A549 (cell line): ENCODE measurements at regions not wholly inside any gene's neighbourhood (a gene's known extent, or its start where the extent isn't known, plus 50 kb on each side); places are given as distances from the start of the nearest gene placed in this dataset.

Experiments used
- ATAC-seq, 2 experiments: fragments of 200-7000 bp in 1 of 2; fragments of >200 bp in 1 of 2; cut with Nextera tagmentation in 1 of 2; cut with Tn5 transposase in 1 of 2; 3 replicates each; pipeline versions ENCODE4 v1.8.0 to v1.9.1; 2018 to 2020; ENCODE audit warnings: mild to moderate bottlenecking in 1 of 2, moderate library complexity in 1 of 2
- CTCF ChIA-PET: fragments of 300-600 bp; sonication (Branson Sonifier 250); formaldehyde crosslinking; extraction: SDS; loops from one replicate; lab custom pipeline; 2021; ENCODE audit warnings: antibody characterized with exemption, inconsistent platforms; lab: Yijun Ruan, JAX
- POLR2A ChIA-PET: fragments of 350-600 bp; formaldehyde crosslinking; extraction: SDS; loops from one replicate; lab custom pipeline; 2021; ENCODE audit warnings: antibody characterized with exemption, inconsistent platforms; lab: Yijun Ruan, JAX
- DNase-seq, 2 experiments: peaks; one replicate each; pipeline versions ENCODE4 v3.0.0 to v3.0.0-alpha.2; 2011 to 2016; ENCODE audit warnings: low read depth in 1 of 2, low spot score in 1 of 2
- FAIRE-seq: peaks from 2 replicates; lab custom pipeline; 2011; peaks lifted over from hg19 to GRCh38; lab: Jason Lieb, UNC
- H3K27ac ChIP-seq, 2 experiments: fragments of >200 bp; sonication (Bioruptor Twin); formaldehyde crosslinking; 3 replicates each; pipeline ENCODE4 v1.5.1; 2016 to 2017
- H3K4me1 ChIP-seq: fragments of >200 bp; sonication (Bioruptor Twin); formaldehyde crosslinking; 3 replicates; pipeline ENCODE4 v1.6.1; 2016
- H3K4me2 ChIP-seq: fragments of >200 bp; sonication (Bioruptor Twin); formaldehyde crosslinking; 3 replicates; pipeline ENCODE4 v1.6.1; 2016
- H3K4me3 ChIP-seq: fragments of >200 bp; sonication (Bioruptor Twin); formaldehyde crosslinking; 3 replicates; pipeline ENCODE4 v1.5.1; 2016
- H3K9me3 ChIP-seq: fragments of >200 bp; sonication (Bioruptor Twin); formaldehyde crosslinking; 3 replicates; pipeline ENCODE4 v1.6.1; 2016
- ATOH8 ChIP-seq: fragments of 250-450 bp; sonication (Bioruptor Pico); IDR thresholded peaks from 2 replicates; pipeline ENCODE4 v1.5.0; 2020; ENCODE audit warnings: low read depth, mild to moderate bottlenecking, moderate library complexity
- CHD4 ChIP-seq: fragments of 200-600 bp; sonication (generic); IDR thresholded peaks from 2 replicates; pipeline ENCODE4 v1.6.1; 2016; ENCODE audit warnings: antibody characterized with exemption, mild to moderate bottlenecking, borderline replicate concordance
- EHMT2 ChIP-seq: fragments of 200-600 bp; sonication (generic); IDR thresholded peaks from 2 replicates; pipeline ENCODE4 v1.6.1; 2016; ENCODE audit warnings: antibody characterized with exemption, low read depth, mild to moderate bottlenecking, moderate library complexity
- EP300 ChIP-seq, 2 experiments: fragments of >200 bp; sonication (Bioruptor Twin); formaldehyde crosslinking; IDR thresholded peaks; 2 replicates in 1 of 2; 3 replicates in 1 of 2; pipeline ENCODE4 v1.6.1; 2016 to 2017
- ESRRA ChIP-seq: fragments of 150-350 bp; IDR thresholded peaks from 2 replicates; pipeline ENCODE4 v1.6.1; 2014; ENCODE audit warnings: mild to moderate bottlenecking, low read length, borderline replicate concordance
- FOSB ChIP-seq: fragments of 250-450 bp; sonication (Bioruptor Pico); IDR thresholded peaks from 2 replicates; pipeline ENCODE4 v1.5.0; 2020; ENCODE audit warnings: mild to moderate bottlenecking, moderate library complexity
- FOSL2 ChIP-seq, 2 experiments: fragments of 450-650 bp in 1 of 2; fragments of >200 bp in 1 of 2; sonication (Bioruptor Twin) in 1 of 2; formaldehyde crosslinking; IDR thresholded peaks; 2 replicates each; pipeline versions ENCODE4 v1.5.0 to v1.6.1; 2016 to 2020; ENCODE audit warnings: mild to moderate bottlenecking in 1 of 2, moderate library complexity in 1 of 2
- FOXS1 ChIP-seq: fragments of 250-450 bp; sonication (Bioruptor Pico); IDR thresholded peaks from 2 replicates; pipeline ENCODE4 v1.5.0; 2020; ENCODE audit warnings: mild to moderate bottlenecking, moderate library complexity
- HMGXB4 ChIP-seq: fragments of 250-450 bp; sonication (Bioruptor Pico); IDR thresholded peaks from 2 replicates; pipeline ENCODE4 v1.5.0; 2021; ENCODE audit warnings: mild to moderate bottlenecking, moderate library complexity, borderline replicate concordance
- JUN ChIP-seq, 2 experiments: fragments of >200 bp; sonication (Bioruptor Twin); formaldehyde crosslinking; IDR thresholded peaks; 2 replicates in 1 of 2; 3 replicates in 1 of 2; pipeline ENCODE4 v1.6.1; 2016 to 2017
- JUNB ChIP-seq: fragments of >200 bp; sonication (Bioruptor Twin); formaldehyde crosslinking; IDR thresholded peaks from 2 replicates; pipeline ENCODE4 v1.6.1; 2016
- MAX ChIP-seq: IDR thresholded peaks from 2 replicates; pipeline ENCODE4 v1.6.1; 2012
- MAZ ChIP-seq: fragments of 150-350 bp; IDR thresholded peaks from 2 replicates; pipeline ENCODE4 v1.6.1; 2014; ENCODE audit warnings: antibody characterized with exemption, low read depth, low read length, borderline replicate concordance
- NR3C1 ChIP-seq: fragments of >200 bp; sonication (Bioruptor Twin); formaldehyde crosslinking; IDR thresholded peaks from 3 replicates; pipeline ENCODE4 v1.6.1; 2017
- POLR2A ChIP-seq: IDR thresholded peaks from 2 replicates; pipeline ENCODE4 v1.6.1; 2012; ENCODE audit warnings: mild to moderate bottlenecking, low read length
- REST ChIP-seq: fragments of 200-600 bp; sonication (generic); IDR thresholded peaks from 2 replicates; pipeline ENCODE4 v1.6.1; 2016; ENCODE audit warnings: antibody characterized with exemption, mild to moderate bottlenecking, moderate library complexity
- ZSCAN20 ChIP-seq: fragments of 250-450 bp; sonication (Bioruptor Pico); IDR thresholded peaks from 2 replicates; pipeline ENCODE4 v1.8.0; 2022; ENCODE audit warnings: mild to moderate bottlenecking, moderate library complexity
- WGBS: methylation state at CpG from one replicate; pipeline ENCODE4 v1.1.6; 2017; ENCODE audit errors: missing lambda C conversion rate; 5-methylcytosine and 5-hydroxymethylcytosine counted together
- TF ChIP-seq, protein P1 (sequence below): IDR thresholded peaks from 2 replicates; pipeline ENCODE4 v1.6.1; 2012; ENCODE audit warnings: low read depth, borderline replicate concordance
- TF ChIP-seq, protein P2 (sequence below): IDR thresholded peaks from 2 replicates; pipeline ENCODE4 v1.6.1; 2012

- TF ChIP-seq MAZ, result no peak
- no peak for TF ChIP-seq JUNB
- TF ChIP-seq ESRRA, result no peak
- no peak for TF ChIP-seq MAX
These were observed 105.6 kb downstream of the CMPK2 start (continued) for GRCh38 chr2:6760132-6760531.

GRCh38 chr2:6764968-6765723, 100.6 kb downstream of the CMPK2 start:
- H3K4me3 ChIP-seq, result no peak overlapping the region
- 12% methylated on average over 9 of the region's 9 CpGs for WGBS
- no peaks in the 10 kb centered on the region for H3K4me1 ChIP-seq
- FAIRE-seq (no peak), DNase-seq (no peak), ATAC-seq (no peak)
- POLR2A ChIA-PET, result no interaction called here
- no peaks in the 10 kb centered on the region for H3K9me3 ChIP-seq
- no peak for TF ChIP-seq EP300 (IDR thresholded peaks at IDR 0.05)
- no peak for TF ChIP-seq CHD4
- no peak for TF ChIP-seq REST
- TF ChIP-seq, protein P1, sequence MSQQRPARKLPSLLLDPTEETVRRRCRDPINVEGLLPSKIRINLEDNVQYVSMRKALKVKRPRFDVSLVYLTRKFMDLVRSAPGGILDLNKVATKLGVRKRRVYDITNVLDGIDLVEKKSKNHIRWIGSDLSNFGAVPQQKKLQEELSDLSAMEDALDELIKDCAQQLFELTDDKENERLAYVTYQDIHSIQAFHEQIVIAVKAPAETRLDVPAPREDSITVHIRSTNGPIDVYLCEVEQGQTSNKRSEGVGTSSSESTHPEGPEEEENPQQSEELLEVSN, result no peak
- TF ChIP-seq, protein P2, sequence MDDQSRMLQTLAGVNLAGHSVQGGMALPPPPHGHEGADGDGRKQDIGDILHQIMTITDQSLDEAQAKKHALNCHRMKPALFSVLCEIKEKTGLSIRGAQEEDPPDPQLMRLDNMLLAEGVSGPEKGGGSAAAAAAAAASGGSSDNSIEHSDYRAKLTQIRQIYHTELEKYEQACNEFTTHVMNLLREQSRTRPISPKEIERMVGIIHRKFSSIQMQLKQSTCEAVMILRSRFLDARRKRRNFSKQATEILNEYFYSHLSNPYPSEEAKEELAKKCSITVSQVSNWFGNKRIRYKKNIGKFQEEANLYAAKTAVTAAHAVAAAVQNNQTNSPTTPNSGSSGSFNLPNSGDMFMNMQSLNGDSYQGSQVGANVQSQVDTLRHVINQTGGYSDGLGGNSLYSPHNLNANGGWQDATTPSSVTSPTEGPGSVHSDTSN, result no peak
- no peak for TF ChIP-seq FOSL2 (IDR thresholded peaks at IDR 0.05)
- no peak for TF ChIP-seq FOSL2 (CRISPR knock-in tag; IDR thresholded peaks at IDR 0.05)
- TF ChIP-seq JUN (IDR thresholded peaks at IDR 0.05), result no peak
- H3K4me2 ChIP-seq, result no peak overlapping the region
- H3K27ac ChIP-seq, result no peak overlapping the region
- CTCF ChIA-PET, result interaction anchor here (0.6 to 0.7 kb wide), 2 partner anchors 363 to 412 kb away, joined by 3 read pairs; no protein-coding TSS in a partner anchor

DNA sequence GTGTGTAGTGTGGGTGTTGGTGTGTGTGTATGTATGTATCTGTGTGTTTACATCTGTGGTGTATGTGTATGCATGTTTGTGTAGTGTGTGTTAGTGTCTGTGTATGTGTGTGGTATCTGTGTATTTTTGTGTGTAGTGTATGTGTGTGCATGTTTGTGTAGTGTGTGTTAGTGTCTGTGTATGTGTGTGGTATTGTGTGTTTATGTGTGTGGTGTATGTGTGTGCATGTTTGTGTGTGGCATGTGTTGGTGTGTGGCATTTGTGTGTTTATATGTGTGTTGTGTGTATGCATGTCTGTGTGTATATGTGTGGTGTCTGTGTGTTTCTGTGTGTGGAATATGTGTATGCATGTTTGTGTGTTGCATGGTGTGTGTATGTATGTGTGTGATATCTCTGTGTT, 96.4 kb downstream of the CMPK2 start:
- CTCF ChIA-PET, result no interaction called here
- H3K9me3 ChIP-seq, result no peaks in the 10 kb centered on the region
- POLR2A ChIA-PET, result no interaction called here
- no peak for DNase-seq
- H3K4me3 ChIP-seq, result no peak overlapping the region
- H3K4me2 ChIP-seq, result no peak overlapping the region
- ATAC-seq, result no peak
- no peak overlapping the region for H3K27ac ChIP-seq
- FAIRE-seq, result no peak
- TF ChIP-seq HMGXB4 (CRISPR knock-in tag) (no peak), ATOH8 (no peak), NR3C1 (no peak), EHMT2 (no peak), POLR2A (no peak), FOXS1 (no peak), ZSCAN20 (CRISPR knock-in tag) (no peak), MAX (no peak), FOSB (CRISPR knock-in tag) (no peak)
- TF ChIP-seq, protein P2, result no peak
- no peaks in the 10 kb centered on the region for H3K4me1 ChIP-seq
